Stimulated activated naive CD4-positive, alpha-beta T cell treated with Interleukin-2 at 50 U/mL for 16 hours (primary cell): ENCODE measurements at regions not wholly inside any gene's neighbourhood (a gene's known extent, or its start where the extent isn't known, plus 50 kb on each side); places are given as distances from the start of the nearest gene placed in this dataset.

Source experiments
- DNase-seq: peaks from one replicate; lab custom pipeline; 2025; lab: John Stamatoyannopoulos, UW

- no peak for DNase-seq
Observed at GRCh38 chr4:96685691-96686090, 845.8 kb downstream of the PDHA2 start.

DNA sequence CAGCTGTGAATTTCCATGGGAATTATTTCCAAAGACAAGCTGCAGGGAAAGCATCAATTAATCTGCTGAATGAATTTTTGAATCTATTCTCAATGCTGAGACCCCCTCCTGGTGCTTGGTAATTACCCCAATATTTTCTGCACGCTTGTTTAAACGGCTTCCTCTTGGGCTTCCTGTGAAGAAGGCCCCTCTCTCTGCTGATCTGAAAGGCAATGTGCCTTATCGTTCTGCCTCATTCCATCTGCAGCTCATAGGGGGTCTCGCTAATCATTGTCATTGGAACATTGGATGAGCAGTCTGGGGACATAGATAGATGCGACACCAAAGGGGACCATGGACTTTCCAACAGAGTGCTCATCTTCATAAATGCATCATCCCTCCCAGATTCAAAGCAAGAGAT, 851.6 kb downstream of the PDHA2 start:
- no peak for DNase-seq

- no peak for DNase-seq
Observed at GRCh38 chr4:96698831-96699230, 858.9 kb downstream of the PDHA2 start.

GRCh38 chr4:96703265-96703664, 863.4 kb downstream of the PDHA2 start:
- DNase-seq = no peak

DNA sequence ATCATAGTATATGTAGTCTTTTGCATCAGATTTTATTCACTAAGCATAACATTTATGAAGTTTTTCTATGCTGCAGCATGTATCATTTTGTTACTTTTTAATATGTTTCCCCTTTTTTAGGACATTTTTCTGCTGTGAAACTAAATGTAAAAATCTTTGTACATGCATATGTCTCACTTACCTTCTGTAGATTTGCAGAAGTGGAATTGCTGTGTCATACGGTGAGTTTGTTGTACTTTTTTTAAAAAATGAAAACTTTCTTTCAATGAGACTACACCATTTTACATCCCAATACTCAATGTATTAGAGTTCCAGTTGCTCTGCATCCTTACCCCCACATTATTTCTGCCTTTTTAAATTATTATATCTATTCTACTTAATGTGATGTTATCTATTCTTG, 868.9 kb downstream of the PDHA2 start:
- DNase-seq = no peak

DNA sequence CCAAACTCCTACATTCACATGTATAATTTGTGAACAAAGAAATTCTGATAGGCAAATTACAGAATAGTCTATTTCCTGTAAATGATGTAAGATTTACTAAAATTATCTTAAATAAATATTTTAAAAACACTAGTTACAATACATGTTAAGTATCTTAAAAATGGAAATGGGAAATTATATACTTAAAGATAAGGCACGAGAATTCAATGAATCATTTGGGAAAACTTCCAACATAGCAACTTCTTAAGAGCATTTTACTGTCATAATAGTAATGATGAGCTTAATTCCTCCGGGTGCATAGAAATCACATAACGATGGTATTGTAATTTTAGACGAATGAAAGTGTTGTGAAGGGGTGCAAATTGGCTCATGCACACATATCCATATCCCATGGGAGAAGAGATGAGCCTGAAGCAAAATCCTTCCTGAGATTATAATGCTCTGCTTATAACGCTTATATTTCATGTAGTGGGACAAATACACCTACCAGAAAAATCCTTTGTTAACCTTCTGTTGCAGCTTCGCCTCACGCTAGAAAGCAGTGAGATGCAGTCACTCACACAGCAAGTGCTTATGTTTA, 873.5 kb downstream of the PDHA2 start:
- no peak for DNase-seq

- DNase-seq = no peak
Observed at GRCh38 chr4:96729641-96730040, 889.7 kb downstream of the PDHA2 start.

DNA sequence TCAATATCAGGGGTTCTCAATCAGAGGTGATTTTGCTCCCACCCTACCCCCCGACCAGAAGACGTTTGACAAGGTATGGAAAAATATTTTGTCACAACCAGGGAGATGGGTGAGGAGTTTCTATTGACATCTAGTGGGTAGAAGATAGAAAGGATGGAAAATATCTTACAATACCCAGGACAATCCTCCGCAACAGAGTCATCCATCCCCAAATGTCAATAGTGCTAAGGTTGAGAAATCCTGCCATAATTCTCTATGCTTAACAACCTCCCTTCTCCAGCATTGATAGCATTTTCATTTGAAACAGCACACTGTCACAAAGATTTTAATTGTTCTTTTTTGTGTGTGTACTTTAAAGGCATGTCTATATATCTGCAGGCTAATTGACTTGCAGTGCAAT, 890.5 kb downstream of the PDHA2 start:
- DNase-seq = no peak

- DNase-seq = no peak
Observed at GRCh38 chr4:96736352-96736889, 896.5 kb downstream of the PDHA2 start.

GRCh38 chr4:96739101-96739500, 899.2 kb downstream of the PDHA2 start:
- no peak for DNase-seq

GRCh38 chr4:96742332-96743014, 902.6 kb downstream of the PDHA2 start:
- DNase-seq = no peak

GRCh38 chr4:96744676-96745075, 904.8 kb downstream of the PDHA2 start:
- DNase-seq = no peak

DNA sequence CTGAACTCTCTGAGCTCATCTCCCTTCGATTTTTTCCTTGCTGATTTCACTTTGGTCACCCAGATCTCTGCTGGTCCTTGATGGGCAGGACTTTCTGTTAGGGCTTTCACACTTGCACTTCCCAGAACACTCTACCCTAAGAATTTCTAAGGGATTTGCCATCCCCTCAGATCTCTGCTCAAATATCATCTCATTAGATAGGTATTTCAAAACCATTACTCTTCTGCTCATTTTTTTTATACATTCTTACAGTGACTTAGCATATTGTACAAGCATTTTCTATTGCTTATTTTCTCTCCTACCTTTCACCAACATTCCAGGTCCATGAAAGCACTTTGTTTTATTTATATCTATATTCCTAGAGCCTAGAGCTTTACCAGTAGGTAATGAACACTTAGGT, 913.3 kb downstream of the PDHA2 start:
- no peak for DNase-seq

DNA sequence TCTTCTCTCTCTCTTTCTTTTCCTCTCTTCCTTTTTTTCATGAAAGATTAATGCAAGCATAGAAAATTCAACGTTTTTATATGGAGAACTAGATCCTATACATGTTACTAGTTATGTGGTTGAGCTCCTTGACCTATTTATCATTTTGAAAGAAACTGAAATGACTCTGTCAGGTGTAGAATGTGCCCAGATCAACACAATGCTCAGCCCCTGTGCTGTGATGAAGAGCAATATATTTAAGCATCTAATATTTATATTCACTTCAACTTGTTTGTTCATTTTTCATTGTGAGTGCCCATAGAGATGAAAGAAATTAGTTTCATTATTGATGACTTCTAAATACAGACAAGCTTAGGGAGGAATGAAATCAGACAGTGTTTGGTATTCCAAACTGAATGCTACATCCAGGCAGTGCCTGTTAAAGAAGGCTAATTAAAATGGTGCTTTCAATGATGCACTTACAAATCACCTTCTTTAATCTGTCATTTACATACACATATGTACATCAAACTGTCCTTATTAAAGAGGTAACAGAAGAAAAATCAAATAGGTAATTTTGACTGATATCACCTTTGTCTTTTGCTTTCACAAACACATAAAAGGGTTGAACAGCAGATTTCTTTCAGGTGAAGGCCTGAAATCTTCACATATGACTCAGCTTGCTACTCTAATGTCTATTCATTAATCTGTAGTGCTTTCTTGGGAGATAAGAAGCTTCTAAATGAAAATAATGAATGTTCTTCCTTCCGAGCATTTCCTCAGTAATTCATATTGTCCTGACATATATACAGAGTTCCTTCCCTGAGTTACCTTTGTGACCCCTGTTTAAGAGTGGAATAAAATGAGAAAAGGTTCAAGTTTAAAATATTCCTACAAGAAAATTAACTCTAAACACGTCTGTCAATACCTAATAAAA, 915.9 kb downstream of the PDHA2 start:
- no peak for DNase-seq

DNA sequence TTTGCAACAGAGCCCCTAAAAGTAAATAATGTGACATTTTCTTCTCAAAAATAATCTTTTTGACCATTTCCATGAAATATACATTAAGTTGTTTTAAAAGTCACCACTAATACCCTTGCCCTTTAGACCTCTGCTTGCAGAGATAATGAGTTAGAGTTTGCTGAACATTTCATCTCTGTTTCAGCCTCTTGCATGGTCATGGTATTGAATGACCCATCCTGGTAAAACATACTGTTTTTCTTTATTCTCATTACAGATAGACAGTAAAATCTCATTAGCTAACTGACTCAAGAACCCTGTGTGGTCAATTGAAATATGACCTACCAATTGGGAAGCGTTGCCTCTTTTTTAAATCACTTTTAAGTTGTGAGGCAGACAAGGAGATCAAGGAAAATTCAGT, 916.7 kb downstream of the PDHA2 start:
- no peak for DNase-seq

DNA sequence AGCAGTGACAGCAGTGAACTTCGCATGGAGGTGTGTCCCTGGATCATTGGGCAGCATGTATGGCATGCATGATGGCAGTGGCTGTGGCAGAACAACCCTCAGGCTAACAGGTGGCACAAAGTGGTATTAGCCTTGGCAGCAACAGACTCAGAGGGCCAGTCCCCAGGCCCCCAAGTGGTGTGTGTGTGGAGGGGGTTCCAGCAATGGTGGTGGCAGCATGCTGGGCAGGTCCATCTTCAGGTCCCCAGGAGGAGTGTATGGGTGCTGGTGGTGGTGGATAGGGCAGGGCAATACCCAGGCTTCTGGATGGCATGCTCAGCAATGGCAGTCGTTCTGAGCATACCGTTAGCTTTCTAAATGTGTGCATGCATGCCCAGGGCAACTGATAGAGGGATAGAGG, 923.7 kb downstream of the PDHA2 start:
- DNase-seq = no peak

GRCh38 chr4:96766359-96766758, 926.5 kb downstream of the PDHA2 start:
- DNase-seq = no peak

DNA sequence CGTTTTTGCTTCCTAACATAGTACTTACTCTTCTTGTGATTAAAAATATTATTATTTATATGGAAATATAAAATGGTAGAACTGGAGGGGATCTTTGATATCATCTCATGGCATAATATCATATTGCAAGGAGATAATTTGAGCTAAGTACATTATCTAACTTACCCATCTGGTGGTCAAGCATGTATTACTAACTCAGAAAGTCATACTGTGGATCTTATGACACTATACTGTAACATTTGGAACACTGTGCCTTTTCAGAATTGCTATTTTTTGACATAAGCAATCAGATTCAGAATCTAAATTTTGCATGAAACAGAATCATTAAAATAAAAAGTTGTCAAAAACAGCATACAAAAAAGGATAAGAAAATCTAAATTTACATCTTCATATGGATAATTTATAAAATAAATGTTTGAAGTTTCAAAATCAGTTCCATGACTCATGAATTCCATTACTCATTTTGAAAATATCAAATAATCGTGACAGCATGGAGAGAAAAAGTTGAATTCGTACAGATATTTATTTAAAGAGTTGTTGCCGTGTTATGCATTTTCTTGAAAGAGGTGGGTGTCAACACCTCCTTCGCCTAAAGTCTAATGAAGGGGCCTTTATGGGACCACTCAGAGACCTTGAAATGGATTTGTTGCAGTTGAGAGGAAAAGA, 928.1 kb downstream of the PDHA2 start:
- DNase-seq = no peak

GRCh38 chr4:96775501-96775900, 935.6 kb downstream of the PDHA2 start:
- no peak for DNase-seq

- DNase-seq = no peak
Observed at GRCh38 chr4:96776920-96777527, 937.1 kb downstream of the PDHA2 start.

DNA sequence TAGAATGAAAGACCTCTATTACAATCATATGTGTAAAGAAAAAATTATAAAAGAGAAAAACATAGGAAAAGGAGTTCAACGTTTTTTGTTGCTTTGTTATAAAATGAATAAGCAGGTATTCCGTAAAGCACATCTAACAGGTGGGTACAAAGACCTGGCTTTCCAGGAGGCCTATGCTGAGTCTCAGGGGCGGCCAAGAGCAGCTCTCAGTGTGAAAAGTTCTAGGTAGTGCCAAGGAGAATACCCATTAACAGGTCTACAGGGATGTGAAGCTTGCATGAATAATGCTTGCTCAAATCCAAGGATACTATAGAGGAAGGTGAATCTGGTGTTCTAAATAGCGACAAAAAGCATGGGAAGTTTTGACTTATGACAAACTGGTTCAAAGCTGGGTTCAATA, 944.4 kb downstream of the PDHA2 start:
- no peak for DNase-seq

DNA sequence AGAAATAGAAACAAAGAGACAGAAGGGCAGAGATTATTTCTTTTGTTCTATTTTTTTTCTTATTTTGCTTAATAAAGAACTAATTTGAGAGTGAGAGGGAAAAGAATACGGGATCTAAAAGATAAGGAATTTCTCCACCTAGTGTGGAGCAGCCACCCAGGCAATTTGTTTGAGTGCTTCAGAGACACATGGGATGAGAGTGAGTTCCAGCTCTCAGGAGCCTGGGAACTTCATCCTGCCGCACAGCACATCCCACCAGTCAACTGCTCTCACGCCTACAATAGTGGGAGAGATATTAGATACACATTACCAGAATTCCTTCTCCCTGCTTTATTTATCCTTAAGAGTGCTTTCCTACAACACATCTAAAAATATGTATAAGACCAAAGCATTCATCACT, 946.4 kb downstream of the PDHA2 start:
- no peak for DNase-seq
